GM18870 (cell line): ENCODE measurements at regions not wholly inside any gene's neighbourhood (a gene's known extent, or its start where the extent isn't known, plus 50 kb on each side); places are given as distances from the start of the nearest gene placed in this dataset.
"Not testable (repeated sequence)": the region's sequence is repeated elsewhere in the genome, so short reads cannot be mapped to it uniquely, and the experiment has no call there.

Source experiments
- ATAC-seq: cut with Tn5 transposase; IDR thresholded peaks from one replicate; pipeline ENCODE4 v1.9.1; 2021; ENCODE audit warnings: moderate library complexity; ENCODE audit not compliant: unreplicated experiment

DNA sequence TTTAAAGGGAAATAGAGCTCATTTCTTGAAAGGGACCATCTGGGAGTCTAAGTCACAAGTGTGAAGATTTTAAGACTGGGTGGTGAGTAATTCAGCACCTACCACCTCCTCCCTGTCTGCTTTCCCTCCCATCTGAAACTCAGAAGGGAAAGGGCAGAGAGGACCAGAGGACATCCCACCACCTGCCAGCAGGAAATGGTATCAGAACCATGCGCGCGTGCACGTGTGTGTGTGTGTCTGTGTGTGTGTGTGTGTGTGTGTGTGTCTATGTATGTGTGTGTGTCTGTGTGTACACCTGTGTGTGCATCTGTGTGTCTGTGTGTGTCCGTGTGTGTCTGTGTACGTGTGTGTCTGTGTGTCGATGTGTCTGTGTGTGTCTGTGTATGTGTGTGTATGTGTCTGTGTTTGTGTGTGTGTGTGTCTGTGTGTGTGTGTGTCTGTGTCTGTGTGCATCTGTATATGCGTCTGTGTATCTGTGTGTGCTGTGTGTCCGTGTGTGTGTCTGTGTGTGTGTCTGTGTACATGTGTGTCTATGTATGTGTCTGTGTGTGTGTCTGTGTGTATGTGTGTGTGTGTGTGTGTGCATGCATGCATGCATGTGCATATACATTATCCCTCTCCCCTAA, 76.8 kb downstream of the ZFP36L2 start:
- ATAC-seq: peak; percentile 48

GRCh38 chr2:43146083-43146482, 80.3 kb downstream of the ZFP36L2 start:
- no peak for ATAC-seq

GRCh38 chr2:43144263-43144662, 82.1 kb downstream of the ZFP36L2 start:
- ATAC-seq: no peak

DNA sequence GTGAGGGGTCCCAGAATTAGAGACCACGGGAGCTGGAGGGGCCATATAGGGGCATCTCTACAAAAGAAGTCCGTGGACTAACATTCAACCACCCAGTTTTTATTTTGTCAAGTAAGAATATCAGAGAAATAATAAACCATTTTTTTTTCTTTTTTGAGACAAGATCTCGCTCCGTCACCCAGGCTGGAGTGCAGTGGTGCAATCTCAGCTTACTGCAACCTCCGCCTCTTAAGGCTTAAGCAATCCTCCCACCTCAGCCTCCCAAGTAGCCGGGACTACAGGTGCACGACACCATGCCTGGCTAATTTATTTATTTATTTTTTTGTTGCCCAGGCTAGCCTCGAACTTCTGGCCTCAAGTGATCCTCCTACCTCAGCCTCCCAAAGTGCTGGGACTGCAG, 82.7 kb downstream of the ZFP36L2 start:
- ATAC-seq: no peak

DNA sequence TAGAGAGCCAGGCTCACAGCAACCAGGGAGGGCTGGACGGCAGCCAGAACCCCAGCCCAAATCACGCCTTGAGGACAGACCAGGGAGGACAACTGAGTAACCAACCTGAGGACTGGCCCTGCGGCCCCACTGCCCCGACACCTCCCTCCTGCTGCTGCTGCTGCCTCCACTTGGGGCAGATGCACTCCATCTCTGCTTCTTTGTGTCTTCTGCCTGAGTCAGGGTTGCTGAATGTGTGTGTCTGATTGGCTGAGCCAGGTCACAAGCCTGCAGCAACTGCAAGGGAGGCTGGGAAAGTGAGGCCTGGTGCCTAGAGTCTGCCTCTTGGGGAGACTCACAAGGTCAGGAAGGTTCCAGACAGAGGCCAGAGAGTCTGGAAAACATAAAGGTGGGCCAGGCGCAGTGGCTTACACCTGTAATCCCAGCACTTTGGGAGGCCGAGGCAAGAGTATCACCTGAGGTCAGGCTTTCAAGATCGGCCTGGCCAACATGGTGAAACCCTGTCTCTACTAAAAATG, 83.4 kb downstream of the ZFP36L2 start:
- ATAC-seq: no peak

DNA sequence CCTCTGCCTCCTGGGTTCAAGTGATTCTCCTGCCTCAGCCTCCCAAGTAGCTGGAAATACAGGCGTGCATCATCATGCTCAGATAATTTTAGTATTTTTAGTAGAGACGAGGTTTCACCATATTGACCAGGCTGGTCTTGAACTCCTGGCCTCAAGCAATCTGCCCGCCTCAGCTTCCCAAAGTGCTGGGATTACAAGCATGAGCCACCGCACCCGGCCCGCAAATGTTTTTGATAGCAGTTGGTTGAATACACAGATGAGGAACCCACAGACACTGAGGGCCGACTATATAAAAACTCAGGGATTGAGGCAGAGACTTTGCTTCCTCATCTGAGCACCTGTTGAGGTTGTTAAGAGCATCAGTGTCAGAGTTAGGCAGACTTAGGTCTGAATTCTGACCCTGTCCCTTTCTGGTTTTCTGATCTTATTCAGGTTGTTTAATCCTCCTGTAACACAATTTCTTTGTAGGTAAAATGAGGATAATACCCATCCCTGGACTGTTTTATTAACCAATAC, 84.7 kb downstream of the ZFP36L2 start:
- not testable (repeated sequence) for ATAC-seq

DNA sequence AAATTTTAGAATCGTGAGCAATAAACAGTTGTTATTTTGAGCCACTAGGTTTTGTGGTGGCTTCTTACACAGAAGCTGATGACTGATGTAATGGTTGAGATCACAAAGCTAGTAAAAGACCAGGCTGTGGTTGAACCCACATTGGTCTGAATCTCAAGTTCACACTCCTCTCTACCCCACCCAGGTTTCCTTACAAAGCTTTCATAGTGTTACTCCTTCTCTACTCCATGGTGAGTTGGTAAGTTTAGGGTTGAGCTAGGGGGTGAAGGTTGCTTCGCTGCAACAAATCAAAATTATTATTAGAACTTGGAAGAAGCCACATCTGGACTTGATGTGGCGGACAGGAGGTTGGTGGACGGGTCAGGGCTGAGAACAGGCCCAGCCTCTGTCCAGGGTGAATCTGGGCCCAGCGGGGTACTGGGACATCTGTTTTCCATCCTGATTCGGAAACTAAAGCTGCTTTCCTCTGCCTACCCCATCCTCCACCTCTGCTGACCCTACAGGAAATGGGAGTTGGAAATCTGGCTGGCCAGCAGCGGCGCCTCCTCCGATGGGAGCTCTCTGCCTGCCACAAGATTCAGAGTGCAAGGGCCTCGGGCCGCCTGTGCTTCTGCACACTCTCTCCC, 86.3 kb downstream of the ZFP36L2 start:
- no peak for ATAC-seq

GRCh38 chr2:43139501-43139900, 86.9 kb downstream of the ZFP36L2 start:
- ATAC-seq: no peak

GRCh38 chr2:43138441-43138840, 88.0 kb downstream of the ZFP36L2 start:
- ATAC-seq: no peak

DNA sequence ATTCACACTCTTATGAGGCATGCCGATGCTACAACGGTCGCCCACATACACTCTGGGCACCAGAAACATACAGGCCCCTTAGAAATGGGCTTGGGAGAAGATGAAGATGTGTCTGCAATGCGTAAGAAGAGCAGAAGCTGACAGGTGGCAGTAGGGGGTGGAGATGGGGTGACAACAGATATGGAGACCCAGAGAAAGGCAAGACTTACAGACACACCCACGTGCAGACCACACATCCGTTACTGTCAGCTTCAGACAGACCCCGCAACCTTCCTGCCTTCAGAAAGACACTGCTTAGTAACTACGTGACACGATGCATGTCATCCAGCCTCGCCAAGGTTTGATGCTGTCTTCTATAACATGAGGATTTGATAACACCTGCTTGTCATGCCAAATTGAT, 89.5 kb downstream of the ZFP36L2 start:
- no peak for ATAC-seq

DNA sequence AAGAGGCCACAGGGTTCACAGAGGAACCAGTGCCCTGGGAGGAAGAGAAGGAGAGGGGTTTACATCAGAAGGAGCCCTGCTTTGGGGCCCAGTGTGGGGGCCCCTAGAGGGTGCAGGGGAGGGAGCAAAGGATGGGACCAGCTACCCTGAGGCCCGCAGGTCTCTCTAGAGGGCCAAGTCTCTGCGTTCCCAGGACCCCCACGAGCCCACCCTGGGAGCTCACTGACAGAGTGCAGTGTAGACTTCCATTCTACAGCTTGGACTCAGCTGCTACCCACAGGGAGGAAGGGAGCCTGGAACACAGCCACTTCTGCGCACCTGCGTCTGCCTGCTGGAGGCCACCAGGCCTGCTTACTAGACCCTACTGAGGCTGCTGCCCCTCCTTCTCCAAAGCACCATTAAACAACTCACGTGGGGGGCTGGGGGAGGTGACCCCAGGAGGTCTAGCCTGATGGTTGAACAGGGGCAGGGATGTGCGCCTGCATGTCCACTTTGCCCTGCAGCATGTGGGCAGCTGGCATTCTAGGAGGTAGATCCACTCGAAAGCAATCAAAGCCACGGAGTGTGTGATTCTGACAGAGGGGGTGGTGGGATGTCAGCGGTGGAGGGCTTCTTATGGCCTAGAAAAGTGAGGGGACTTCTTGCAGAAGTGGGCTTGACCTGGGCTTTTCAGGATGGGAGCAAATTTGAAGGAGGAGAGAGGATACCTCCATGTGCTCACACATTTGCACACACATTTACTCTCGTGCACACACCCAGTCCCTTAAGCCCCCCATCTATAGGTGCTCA, 90.2 kb downstream of the ZFP36L2 start:
- ATAC-seq: no peak

- ATAC-seq: no peak
Observed at GRCh38 chr2:43135583-43135982, 90.8 kb downstream of the ZFP36L2 start.

GRCh38 chr2:43134571-43134889, 91.9 kb downstream of the ZFP36L2 start:
- ATAC-seq: no peak

- ATAC-seq: no peak
Observed at GRCh38 chr2:43133708-43134570, 92.5 kb downstream of the ZFP36L2 start.

GRCh38 chr2:43133336-43133707, 93.1 kb downstream of the ZFP36L2 start:
- no peak for ATAC-seq

DNA sequence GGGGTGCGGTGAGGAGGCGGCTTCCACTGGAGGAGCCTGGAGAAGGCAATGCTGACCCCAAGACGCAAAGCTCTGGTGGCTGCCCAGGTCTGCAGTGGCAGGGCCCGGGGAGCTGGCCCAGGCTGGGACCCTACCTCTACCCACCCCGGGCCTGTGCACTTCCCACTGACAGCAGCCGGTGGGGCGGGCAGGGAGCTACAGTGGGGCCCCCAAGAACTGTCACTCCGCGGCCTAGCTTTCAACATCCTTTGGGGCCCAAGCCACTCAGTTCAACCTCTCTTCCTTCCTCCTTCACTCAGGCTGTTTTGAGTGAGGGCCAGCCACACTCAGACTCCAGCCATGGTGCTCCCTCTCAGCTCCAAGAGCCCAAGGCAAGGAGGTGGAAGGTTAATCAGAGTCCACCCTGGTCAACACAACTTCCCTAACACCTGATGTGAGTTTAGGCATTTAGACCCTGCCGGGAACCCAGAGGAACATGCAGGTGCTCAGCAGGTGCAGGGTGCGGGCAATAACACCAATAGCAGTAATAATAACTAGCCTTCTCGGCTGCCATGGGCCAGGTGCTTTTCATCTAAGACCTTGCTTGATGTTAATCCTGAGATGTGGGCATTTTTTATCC, 93.6 kb downstream of the ZFP36L2 start:
- no peak for ATAC-seq

DNA sequence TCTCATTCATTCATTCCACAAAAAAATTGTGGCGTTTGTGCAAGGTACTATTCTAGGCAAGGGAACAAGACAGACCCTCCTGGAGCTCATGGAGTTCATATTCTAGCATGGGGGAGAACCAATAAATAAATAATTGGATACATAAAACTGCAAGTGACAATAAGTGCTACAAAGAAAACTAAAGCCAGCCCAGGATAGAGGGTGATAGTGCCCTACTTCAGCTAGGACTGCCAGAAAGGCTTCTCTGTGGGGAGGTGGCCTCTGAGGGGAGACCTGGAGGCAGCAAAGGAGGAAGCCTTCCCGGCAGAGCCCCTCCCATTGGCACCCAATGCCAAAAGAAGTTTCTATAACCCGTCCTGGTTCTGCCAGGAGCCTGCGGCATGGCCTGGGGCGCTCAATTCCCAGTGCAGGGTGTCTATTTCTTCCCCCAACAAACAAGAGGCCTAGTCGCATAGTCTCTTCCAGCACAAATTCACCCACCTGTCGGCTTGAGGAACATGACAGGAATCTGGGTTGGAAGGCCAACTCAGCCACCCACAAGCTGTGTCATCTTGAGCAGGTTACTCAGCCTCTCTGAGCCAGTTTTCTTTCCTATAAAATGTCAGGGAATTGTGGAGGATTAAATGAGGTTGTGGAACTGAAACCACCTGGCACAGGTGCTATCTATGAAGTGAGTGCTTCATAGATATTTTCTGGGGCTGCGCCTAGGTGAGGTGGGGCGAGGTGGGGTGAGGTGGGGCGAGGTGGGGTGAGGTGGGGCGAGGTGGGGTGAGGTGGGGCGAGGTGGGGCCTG, 94.3 kb downstream of the ZFP36L2 start:
- no peak for ATAC-seq

GRCh38 chr2:43131051-43131889, 95.1 kb downstream of the ZFP36L2 start:
- ATAC-seq: peak; percentile 44

- no peak for ATAC-seq
Observed at GRCh38 chr2:43130548-43130875, 95.9 kb downstream of the ZFP36L2 start.
